ENCODE measurements at regions not wholly inside any gene's neighbourhood (a gene's known extent, or its start where the extent isn't known, plus 50 kb on each side); places are given as distances from the start of the nearest gene placed in this dataset.

GRCh38 chr5:101018299-101018698 lies 115.2 kb upstream of the ST8SIA4 start:
- Histone ChIP-seq H3K4me3 (ENCODE audit: low read depth, low read length) (no peak overlapping the region), H3K36me3 (ENCODE audit: control insufficient read depth, insufficient read depth, low read length) (no peaks in the 10 kb centered on the region), H3K4me1 (no peaks in the 10 kb centered on the region), H3K27me3 (replicated peaks; ENCODE audit: control insufficient read depth, insufficient read depth, low read length) (no peaks in the 10 kb centered on the region), H3K9me3 (no peaks in the 10 kb centered on the region)
- no TSS peak for BruUV-seq (replicated peaks)
- TF ChIP-seq CTCF (IDR thresholded peaks at IDR 0.05; ENCODE audit: insufficient read depth in 1 of 2, low read depth in 1 of 2, low read length in 1 of 2, severe bottlenecking in 1 of 2, unreplicated experiment in 1 of 2): no peak
- H3K9me3 Mint-ChIP-seq (ENCODE audit: unreplicated experiment): no peaks in the 10 kb centered on the region
- intact Hi-C loops (cut with micrococcal nuclease; ENCODE audit: unreplicated experiment): no loop called here
- CTCF ChIA-PET: no interaction called here
- POLR2A ChIA-PET: no interaction called here
- no peak overlapping the region for H3K27ac Mint-ChIP-seq (ENCODE audit: unreplicated experiment)
- no peaks in the 10 kb centered on the region for H3K4me1 Mint-ChIP-seq (ENCODE audit: low read depth, unreplicated experiment)
- no peaks in the 10 kb centered on the region for H3K27me3 Mint-ChIP-seq (ENCODE audit: insufficient read depth, unreplicated experiment)
- H3K4me3 Mint-ChIP-seq (ENCODE audit: unreplicated experiment): no peak overlapping the region
- no peak for DNase-seq
- H3K36me3 Mint-ChIP-seq (ENCODE audit: insufficient read depth, unreplicated experiment): no peaks in the 10 kb centered on the region

GRCh38 chr5:101012880-101013279 lies 109.8 kb upstream of the ST8SIA4 start:
- H3K36me3 Mint-ChIP-seq (ENCODE audit: insufficient read depth, unreplicated experiment): no peaks in the 10 kb centered on the region
- no peak overlapping the region for H3K4me3 ChIP-seq (ENCODE audit: low read depth, low read length)
- H3K4me1 Mint-ChIP-seq (ENCODE audit: low read depth, unreplicated experiment): peaks cover 7% of the 10 kb centered on the region
- H3K4me1 ChIP-seq: peaks cover 8% of the 10 kb centered on the region; the same call in 1 of the 2 replicates
- H3K4me3 Mint-ChIP-seq (ENCODE audit: unreplicated experiment): no peak overlapping the region
- H3K9me3 Mint-ChIP-seq (ENCODE audit: unreplicated experiment): no peaks in the 10 kb centered on the region
- no peaks in the 10 kb centered on the region for H3K27me3 Mint-ChIP-seq (ENCODE audit: insufficient read depth, unreplicated experiment)
- peak in 1 of 2 experiments; percentile 11 for TF ChIP-seq CTCF (IDR thresholded peaks at IDR 0.05; ENCODE audit: insufficient read depth in 1 of 2, low read depth in 1 of 2, low read length in 1 of 2, severe bottlenecking in 1 of 2, unreplicated experiment in 1 of 2)
- CTCF ChIA-PET: no interaction called here
- H3K27me3 ChIP-seq (replicated peaks; ENCODE audit: control insufficient read depth, insufficient read depth, low read length): no peaks in the 10 kb centered on the region
- no TSS peak for BruUV-seq (replicated peaks)
- H3K9me3 ChIP-seq: no peaks in the 10 kb centered on the region
- no peak overlapping the region for H3K27ac Mint-ChIP-seq (ENCODE audit: unreplicated experiment)
- POLR2A ChIA-PET: no interaction called here
- no peak for DNase-seq
- intact Hi-C loops (cut with micrococcal nuclease; ENCODE audit: unreplicated experiment): loop anchor here (5.0 kb wide), 1 partner anchor 241 kb away; no protein-coding TSS in a partner anchor
- H3K36me3 ChIP-seq (ENCODE audit: control insufficient read depth, insufficient read depth, low read length): no peaks in the 10 kb centered on the region

GRCh38 chr5:101009758-101010519 lies 106.9 kb upstream of the ST8SIA4 start:
- Histone ChIP-seq H3K36me3 (ENCODE audit: control insufficient read depth, insufficient read depth, low read length) (no peaks in the 10 kb centered on the region), H3K27me3 (replicated peaks; ENCODE audit: control insufficient read depth, insufficient read depth, low read length) (no peaks in the 10 kb centered on the region), H3K4me3 (ENCODE audit: low read depth, low read length) (no peak overlapping the region), H3K9me3 (no peaks in the 10 kb centered on the region), H3K4me1 (peaks cover 8% of the 10 kb centered on the region; the same call in 1 of the 2 replicates)
- Mint-ChIP-seq H3K9me3 (ENCODE audit: unreplicated experiment) (no peaks in the 10 kb centered on the region), H3K4me3 (ENCODE audit: unreplicated experiment) (no peak overlapping the region), H3K27me3 (ENCODE audit: insufficient read depth, unreplicated experiment) (no peaks in the 10 kb centered on the region), H3K36me3 (ENCODE audit: insufficient read depth, unreplicated experiment) (no peaks in the 10 kb centered on the region), H3K4me1 (ENCODE audit: low read depth, unreplicated experiment) (peaks cover 7% of the 10 kb centered on the region), H3K27ac (ENCODE audit: unreplicated experiment) (no peak overlapping the region)
- DNase-seq: no peak
- no peak for TF ChIP-seq CTCF (IDR thresholded peaks at IDR 0.05; ENCODE audit: insufficient read depth in 1 of 2, low read depth in 1 of 2, low read length in 1 of 2, severe bottlenecking in 1 of 2, unreplicated experiment in 1 of 2)
- intact Hi-C loops (cut with micrococcal nuclease; ENCODE audit: unreplicated experiment): loop anchor here (5.0 kb wide), 1 partner anchor 238 kb away; no protein-coding TSS in a partner anchor
- ChIA-PET POLR2A (no interaction called here), CTCF (no interaction called here)
- BruUV-seq (replicated peaks): no TSS peak
